Caco-2 (cell line): ENCODE measurements at regions not wholly inside any gene's neighbourhood (a gene's known extent, or its start where the extent isn't known, plus 50 kb on each side); places are given as distances from the start of the nearest gene placed in this dataset.

Experiments used
- BruUV-seq: library from RNA; stranded (reverse); fragments of 400-500 nt; replicated peaks from 2 replicates; lab custom pipeline; 2021; lab: Mats Ljungman, UMichigan
- CTCF ChIA-PET: fragments of 300-600 bp; sonication (Branson Sonifier 250); formaldehyde crosslinking; loops from one replicate; lab custom pipeline; 2022; ENCODE audit warnings: antibody characterized with exemption; lab: Charles Lee
- POLR2A ChIA-PET: fragments of 300-600 bp; sonication (Branson Sonifier 250); formaldehyde crosslinking; loops from one replicate; lab custom pipeline; 2022; ENCODE audit warnings: antibody characterized with exemption; lab: Charles Lee
- DNase-seq, 2 experiments: peaks; one replicate each; pipeline versions ENCODE4 v3.0.0 to v3.0.0-alpha.2; 2020 to 2022
- H3K27me3 ChIP-seq: replicated peaks from 2 replicates; pipeline ENCODE4 v1.6.0; 2011; ENCODE audit warnings: low read length; ENCODE audit not compliant: control insufficient read depth, insufficient read depth
- H3K36me3 ChIP-seq: 2 replicates; pipeline ENCODE4 v1.5.1; 2011; ENCODE audit warnings: low read length; ENCODE audit not compliant: control insufficient read depth, insufficient read depth
- H3K4me1 ChIP-seq: fragments of 250-450 bp; sonication (Bioruptor Pico); 2 replicates; pipeline ENCODE4 v1.5.1; 2020; ENCODE audit warnings: mild to moderate bottlenecking
- H3K4me3 ChIP-seq: 2 replicates; pipeline ENCODE4 v1.5.1; 2011; ENCODE audit warnings: low read depth, mild to moderate bottlenecking, control low read depth, low read length
- H3K9me3 ChIP-seq: fragments of 250-450 bp; sonication (Bioruptor Pico); 2 replicates; pipeline ENCODE4 v1.5.1; 2020; ENCODE audit warnings: mild to moderate bottlenecking, moderate library complexity
- H3K27ac Mint-ChIP-seq: one replicate; pipeline ENCODE4 v1.8.0; 2022; ENCODE audit warnings: mixed read lengths; ENCODE audit not compliant: unreplicated experiment
- H3K27me3 Mint-ChIP-seq: one replicate; pipeline ENCODE4 v1.8.0; 2022; ENCODE audit warnings: mixed read lengths; ENCODE audit not compliant: insufficient read depth, unreplicated experiment
- H3K36me3 Mint-ChIP-seq: one replicate; pipeline ENCODE4 v1.8.0; 2022; ENCODE audit warnings: mild to moderate bottlenecking, mixed read lengths; ENCODE audit not compliant: insufficient read depth, unreplicated experiment
- H3K4me1 Mint-ChIP-seq: one replicate; pipeline ENCODE4 v1.8.0; 2022; ENCODE audit warnings: low read depth, mixed read lengths; ENCODE audit not compliant: unreplicated experiment
- H3K4me3 Mint-ChIP-seq: one replicate; pipeline ENCODE4 v1.8.0; 2022; ENCODE audit warnings: mild to moderate bottlenecking, moderate library complexity, mixed read lengths; ENCODE audit not compliant: unreplicated experiment
- H3K9me3 Mint-ChIP-seq: one replicate; pipeline ENCODE4 v1.8.0; 2022; ENCODE audit warnings: mixed read lengths; ENCODE audit not compliant: unreplicated experiment
- CTCF ChIP-seq, 2 experiments: fragments of 200-600 bp in 1 of 2; IDR thresholded peaks; 1 replicate in 1 of 2; 2 replicates in 1 of 2; pipeline versions ENCODE4 v1.5.1 to v1.8.0; 2011 to 2022; ENCODE audit warnings: antibody characterized with exemption in 1 of 2, control low read depth in 1 of 2, inconsistent platforms in 1 of 2, low read depth in 1 of 2, low read length in 1 of 2, mild to moderate bottlenecking in 1 of 2, moderate library complexity in 1 of 2; ENCODE audit not compliant: insufficient read depth in 1 of 2, severe bottlenecking in 1 of 2, unreplicated experiment in 1 of 2
- intact Hi-C: fragments of 100-400 bp; cut with micrococcal nuclease; formaldehyde crosslinking; loops from one replicate; pipeline ENCODE4 v1.10.0; 2022; ENCODE audit not compliant: unreplicated experiment

DNA sequence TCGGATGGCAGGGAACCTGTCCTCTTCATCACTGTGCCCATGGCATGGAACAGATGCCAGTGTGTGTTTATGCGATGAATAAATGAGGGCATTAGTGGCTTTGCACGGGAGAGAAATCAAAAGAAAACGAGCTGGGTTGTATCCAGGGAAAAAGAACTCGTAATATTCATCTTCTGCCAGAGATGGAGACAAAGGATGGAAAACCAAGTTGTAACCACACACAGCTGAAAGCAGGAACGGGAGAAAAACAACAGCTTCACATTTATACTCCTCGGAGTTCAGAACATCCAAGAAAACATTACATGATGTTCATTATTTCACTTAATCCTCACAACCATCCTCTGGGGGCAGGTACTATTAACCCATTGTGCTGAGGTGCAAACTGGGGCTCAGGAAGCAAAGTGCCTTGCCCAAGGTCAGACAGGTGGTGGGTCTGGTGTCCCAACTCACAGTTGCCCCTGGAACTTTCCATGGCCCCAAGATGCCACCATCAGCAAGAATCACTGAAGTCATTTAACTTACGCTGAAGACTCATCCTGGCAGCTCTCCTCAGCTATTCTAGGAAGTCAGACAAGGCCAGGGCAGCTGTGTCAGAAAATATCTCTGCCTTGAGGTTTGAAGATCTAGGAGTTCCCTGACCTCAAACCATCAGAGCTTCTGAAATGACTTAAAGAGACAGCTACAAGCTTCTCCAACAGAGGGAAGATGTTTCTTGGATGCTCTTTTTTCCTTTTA lies 250.4 kb downstream of the NSG2 start:
- intact Hi-C loops, result no loop called here
- no peaks in the 10 kb centered on the region for H3K9me3 ChIP-seq
- Mint-ChIP-seq H3K27me3 (peaks cover 17% of the 10 kb centered on the region), H3K36me3 (no peaks in the 10 kb centered on the region), H3K4me3 (no peak overlapping the region), H3K4me1 (no peaks in the 10 kb centered on the region), H3K27ac (no peak overlapping the region), H3K9me3 (no peaks in the 10 kb centered on the region)
- no peaks in the 10 kb centered on the region for H3K27me3 ChIP-seq
- H3K4me3 ChIP-seq, result no peak overlapping the region
- no TSS peak for BruUV-seq
- ChIA-PET CTCF (interaction anchor here (0.6 to 1.0 kb wide), 2 partner anchors 16 to 995 kb away, joined by 4 to 5 read pairs; no protein-coding TSS in a partner anchor), POLR2A (no interaction called here)
- H3K36me3 ChIP-seq, result no peaks in the 10 kb centered on the region
- no peak for DNase-seq
- no peak for TF ChIP-seq CTCF (IDR thresholded peaks at IDR 0.05; ENCODE audit: insufficient read depth in 1 of 2, low read depth in 1 of 2, low read length in 1 of 2, severe bottlenecking in 1 of 2, unreplicated experiment in 1 of 2)
- no peaks in the 10 kb centered on the region for H3K4me1 ChIP-seq

DNA sequence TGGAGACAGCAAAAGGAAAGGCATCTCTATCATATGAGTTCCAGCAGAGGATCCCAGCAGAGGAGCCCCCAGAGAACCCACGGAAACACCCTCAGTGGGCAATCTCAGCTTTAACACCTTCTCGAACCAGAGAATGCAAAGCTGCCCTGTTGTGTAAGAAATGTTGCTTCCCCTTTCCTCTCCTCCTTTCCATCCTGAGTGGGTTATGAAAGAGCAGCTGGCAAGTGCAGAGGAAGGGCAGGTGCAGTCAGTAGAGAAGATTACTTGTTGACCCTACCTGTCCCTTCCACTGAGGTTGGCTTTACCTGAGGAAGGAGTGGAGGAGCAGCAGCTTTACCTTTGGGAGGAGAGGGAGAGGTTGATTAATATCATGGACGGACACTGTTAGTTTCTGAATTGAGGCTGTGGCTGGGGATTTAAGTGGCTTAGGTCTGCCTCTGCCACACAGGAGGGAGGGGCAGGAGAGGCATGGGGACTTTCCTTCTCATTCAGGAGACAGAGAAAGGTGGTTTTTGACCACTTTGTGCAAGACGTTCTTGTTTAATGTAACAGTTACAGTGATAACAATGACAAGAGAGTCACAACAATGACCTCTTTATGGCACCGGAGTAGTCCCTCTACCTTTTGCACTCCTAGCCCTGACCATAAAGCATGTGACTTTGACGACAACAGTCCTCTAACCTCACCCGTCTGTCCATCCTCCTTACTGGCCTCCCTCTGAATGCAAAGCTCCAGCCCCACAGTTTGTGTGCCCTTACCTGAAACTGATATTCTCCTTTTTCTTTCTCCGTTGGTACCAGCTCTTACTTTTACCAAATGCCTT lies 254.8 kb downstream of the NSG2 start:
- Histone ChIP-seq H3K36me3 (no peaks in the 10 kb centered on the region), H3K9me3 (no peaks in the 10 kb centered on the region), H3K27me3 (no peaks in the 10 kb centered on the region), H3K4me3 (no peak overlapping the region), H3K4me1 (no peaks in the 10 kb centered on the region)
- ChIA-PET CTCF (interaction anchor here (1.4 kb wide), 1 partner anchor 12 kb away, joined by 3 read pairs; no protein-coding TSS in a partner anchor), POLR2A (no interaction called here)
- Mint-ChIP-seq H3K27ac (no peak overlapping the region), H3K9me3 (no peaks in the 10 kb centered on the region), H3K4me1 (no peaks in the 10 kb centered on the region), H3K27me3 (peaks cover 28% of the 10 kb centered on the region), H3K36me3 (no peaks in the 10 kb centered on the region), H3K4me3 (no peak overlapping the region)
- no peak for TF ChIP-seq CTCF (IDR thresholded peaks at IDR 0.05; ENCODE audit: insufficient read depth in 1 of 2, low read depth in 1 of 2, low read length in 1 of 2, severe bottlenecking in 1 of 2, unreplicated experiment in 1 of 2)
- BruUV-seq, result no TSS peak
- DNase-seq, result no peak
- intact Hi-C loops, result no loop called here

GRCh38 chr5:174300941-174301761 lies 255.6 kb downstream of the NSG2 start:
- intact Hi-C loops, result no loop called here
- Mint-ChIP-seq H3K9me3 (no peaks in the 10 kb centered on the region), H3K4me3 (no peak overlapping the region), H3K27ac (no peak overlapping the region), H3K4me1 (no peaks in the 10 kb centered on the region), H3K36me3 (no peaks in the 10 kb centered on the region), H3K27me3 (peaks cover 36% of the 10 kb centered on the region)
- TF ChIP-seq CTCF (IDR thresholded peaks at IDR 0.05; ENCODE audit: insufficient read depth in 1 of 2, low read depth in 1 of 2, low read length in 1 of 2, severe bottlenecking in 1 of 2, unreplicated experiment in 1 of 2), result no peak
- POLR2A ChIA-PET, result no interaction called here
- CTCF ChIA-PET, result interaction anchor here (0.9 kb wide), 1 partner anchor 11 kb away, joined by 3 read pairs; no protein-coding TSS in a partner anchor
- BruUV-seq, result no TSS peak
- DNase-seq, result no peak
- Histone ChIP-seq H3K27me3 (no peaks in the 10 kb centered on the region), H3K4me3 (no peak overlapping the region), H3K4me1 (no peaks in the 10 kb centered on the region), H3K36me3 (no peaks in the 10 kb centered on the region), H3K9me3 (no peaks in the 10 kb centered on the region)
